ENCODE measurements at regions not wholly inside any gene's neighbourhood (a gene's known extent, or its start where the extent isn't known, plus 50 kb on each side); places are given as distances from the start of the nearest gene placed in this dataset.

GRCh38 chr4:23213198-23213597 lies 520.5 kb downstream of the GBA3 start:
- no peaks in the 10 kb centered on the region for H3K27me3 Mint-ChIP-seq
- TF ChIP-seq CTCF (IDR thresholded peaks at IDR 0.05): no peak
- intact Hi-C loops (cut with micrococcal nuclease): no loop called here
- H3K27ac Mint-ChIP-seq: no peak overlapping the region
- DNase-seq (no peak), ATAC-seq (ENCODE audit: low read depth) (no peak)
- CTCF ChIA-PET: no interaction called here
- no peak overlapping the region for H3K4me3 Mint-ChIP-seq
- POLR2A ChIA-PET: no interaction called here
- peaks cover 8% of the 10 kb centered on the region for H3K9me3 Mint-ChIP-seq
- no peaks in the 10 kb centered on the region for H3K4me1 Mint-ChIP-seq
- no peaks in the 10 kb centered on the region for H3K36me3 Mint-ChIP-seq (ENCODE audit: low read depth)

- Mint-ChIP-seq H3K27ac (no peak overlapping the region), H3K4me3 (no peak overlapping the region), H3K9me3 (peaks cover 10% of the 10 kb centered on the region), H3K27me3 (no peaks in the 10 kb centered on the region), H3K4me1 (no peaks in the 10 kb centered on the region), H3K36me3 (ENCODE audit: low read depth) (no peaks in the 10 kb centered on the region)
- DNase-seq (no peak), ATAC-seq (ENCODE audit: low read depth) (no peak)
- CTCF ChIA-PET: no interaction called here
- POLR2A ChIA-PET: no interaction called here
- intact Hi-C loops (cut with micrococcal nuclease): no loop called here
- no peak for TF ChIP-seq CTCF (IDR thresholded peaks at IDR 0.05)
Observed at GRCh38 chr4:23212558-23212957, 519.8 kb downstream of the GBA3 start.

- intact Hi-C loops (cut with micrococcal nuclease): no loop called here
- no peak for ATAC-seq (ENCODE audit: low read depth)
- Mint-ChIP-seq H3K4me1 (no peaks in the 10 kb centered on the region), H3K9me3 (peaks cover 18% of the 10 kb centered on the region), H3K27me3 (no peaks in the 10 kb centered on the region), H3K4me3 (no peak overlapping the region), H3K27ac (no peak overlapping the region), H3K36me3 (ENCODE audit: low read depth) (no peaks in the 10 kb centered on the region)
- no peak for DNase-seq
- no peak for TF ChIP-seq CTCF (IDR thresholded peaks at IDR 0.05)
- ChIA-PET POLR2A (no interaction called here), CTCF (no interaction called here)
Observed at GRCh38 chr4:23207059-23207458, 514.3 kb downstream of the GBA3 start.

GRCh38 chr4:23202712-23203247 lies 510.0 kb downstream of the GBA3 start:
- intact Hi-C loops (cut with micrococcal nuclease): no loop called here
- no peaks in the 10 kb centered on the region for H3K4me1 Mint-ChIP-seq
- ATAC-seq (ENCODE audit: low read depth) (no peak), DNase-seq (no peak)
- H3K36me3 Mint-ChIP-seq (ENCODE audit: low read depth): no peaks in the 10 kb centered on the region
- H3K9me3 Mint-ChIP-seq: peaks cover 17% of the 10 kb centered on the region
- CTCF ChIA-PET: interaction anchor here (1.2 kb wide), 1 partner anchor 10 kb away, joined by 4 read pairs; no protein-coding TSS in a partner anchor
- no peak for TF ChIP-seq CTCF (IDR thresholded peaks at IDR 0.05)
- no peaks in the 10 kb centered on the region for H3K27me3 Mint-ChIP-seq
- no peak overlapping the region for H3K4me3 Mint-ChIP-seq
- POLR2A ChIA-PET: no interaction called here
- H3K27ac Mint-ChIP-seq: no peak overlapping the region

- H3K4me1 Mint-ChIP-seq: no peaks in the 10 kb centered on the region
- no peaks in the 10 kb centered on the region for H3K9me3 Mint-ChIP-seq
- POLR2A ChIA-PET: no interaction called here
- CTCF ChIA-PET: no interaction called here
- H3K27me3 Mint-ChIP-seq: no peaks in the 10 kb centered on the region
- no peaks in the 10 kb centered on the region for H3K36me3 Mint-ChIP-seq (ENCODE audit: low read depth)
- intact Hi-C loops (cut with micrococcal nuclease): no loop called here
- DNase-seq (no peak), ATAC-seq (ENCODE audit: low read depth) (no peak)
- no peak overlapping the region for H3K4me3 Mint-ChIP-seq
- no peak for TF ChIP-seq CTCF (IDR thresholded peaks at IDR 0.05)
- H3K27ac Mint-ChIP-seq: no peak overlapping the region
Observed at GRCh38 chr4:23194751-23195150, 502.0 kb downstream of the GBA3 start.

All from activated B cell treated with CpG ODN at 0.5 μM for 24 hours (primary cell).